HepG2 (cell line): ENCODE measurements at regions not wholly inside any gene's neighbourhood (a gene's known extent, or its start where the extent isn't known, plus 50 kb on each side); places are given as distances from the start of the nearest gene placed in this dataset.

Experiments used
- ATAC-seq: fragments of 200-7000 bp; cut with Tn5 transposase; 3 replicates; pipeline ENCODE4 v1.9.1; 2020; ENCODE audit warnings: mild to moderate bottlenecking, moderate library complexity
- BruUV-seq: library from RNA; stranded (reverse); fragments of 400-500 nt; replicated peaks from 2 replicates; lab custom pipeline; 2021; lab: Mats Ljungman, UMichigan
- CTCF ChIA-PET: fragments of 300-600 bp; formaldehyde crosslinking; extraction: SDS; loops from one replicate; lab custom pipeline; 2021; ENCODE audit warnings: low total read pairs, inconsistent platforms, low intra/inter-chr PET ratio; lab: Yijun Ruan, JAX
- POLR2A ChIA-PET: fragments of 350-600 bp; sonication (Branson Sonifier 250); formaldehyde crosslinking; loops from one replicate; lab custom pipeline; 2020; ENCODE audit warnings: antibody characterized with exemption, inconsistent platforms; lab: Yijun Ruan, JAX
- DNase-seq: peaks from one replicate; pipeline ENCODE4 v3.0.0-alpha.2; 2015; ENCODE audit warnings: low spot score
- FAIRE-seq: peaks from 3 replicates; lab custom pipeline; 2011; peaks lifted over from hg19 to GRCh38; lab: Jason Lieb, UNC
- H2AFZ ChIP-seq: one replicate; pipeline ENCODE4 v1.6.1; 2011; ENCODE audit warnings: low read length, inconsistent platforms
- H3K27ac ChIP-seq: fragments of 300-600 bp; 3 replicates; pipeline ENCODE4 v1.8.0; 2011; ENCODE audit warnings: mixed run types, mild to moderate bottlenecking, mixed read lengths, low read length, inconsistent platforms; ENCODE audit not compliant: insufficient read depth; ENCODE audit errors: extremely low read length
- H3K27me3 ChIP-seq, 2 experiments: fragments of 200-600 bp in 1 of 2; 2 replicates in 1 of 2; 3 replicates in 1 of 2; pipeline versions ENCODE4 v1.6.0 to v1.8.0; 2011; ENCODE audit warnings: low read length in 2 of 2, mild to moderate bottlenecking in 2 of 2, moderate library complexity in 2 of 2, inconsistent platforms in 1 of 2; ENCODE audit not compliant: insufficient read depth in 2 of 2, control insufficient read depth in 1 of 2
- H3K36me3 ChIP-seq, 2 experiments: fragments of 200-600 bp in 1 of 2; replicated peaks in 1 of 2; 2 replicates in 1 of 2; 3 replicates in 1 of 2; pipeline versions ENCODE4 v1.5.1 to v1.8.0; 2011; ENCODE audit warnings: low read length in 2 of 2, inconsistent platforms in 1 of 2; ENCODE audit not compliant: insufficient read depth in 2 of 2, control insufficient read depth in 1 of 2
- H3K4me1 ChIP-seq: 2 replicates; pipeline ENCODE4 v1.5.1; 2012; ENCODE audit warnings: low read length, inconsistent platforms; ENCODE audit not compliant: insufficient read depth
- H3K4me2 ChIP-seq: 2 replicates; pipeline ENCODE4 v1.6.0; 2011; ENCODE audit warnings: low read depth, low read length, inconsistent platforms
- H3K4me3 ChIP-seq, 3 experiments: fragments of 200-600 bp in 1 of 3; sonication (generic), shearing (Covaris generic) in 1 of 3; replicated peaks in 1 of 3; 2 replicates each; pipeline ENCODE4 v1.5.1; 2011 to 2016; ENCODE audit warnings: low read length in 3 of 3, inconsistent platforms in 2 of 3, low read depth in 2 of 3, mild to moderate bottlenecking in 2 of 3, control low read depth in 1 of 3, mixed read lengths in 1 of 3; ENCODE audit not compliant: insufficient read depth in 1 of 3
- H3K79me2 ChIP-seq: one replicate; pipeline ENCODE4 v1.6.1; 2011; ENCODE audit warnings: low read length, inconsistent platforms; ENCODE audit not compliant: insufficient read depth
- H3K9ac ChIP-seq: 2 replicates; pipeline ENCODE4 v1.6.0; 2011; ENCODE audit warnings: mild to moderate bottlenecking, low read depth, low read length, inconsistent platforms; ENCODE audit not compliant: insufficient read depth
- H3K9me3 ChIP-seq: 2 replicates; pipeline ENCODE4 v1.5.1; 2012; ENCODE audit warnings: mild to moderate bottlenecking, low read length
- H4K20me1 ChIP-seq: 2 replicates; pipeline ENCODE4 v1.6.0; 2011; ENCODE audit warnings: inconsistent platforms, mild to moderate bottlenecking, low read length, moderate library complexity; ENCODE audit not compliant: insufficient read depth
- KAT7 ChIP-seq: IDR thresholded peaks from 2 replicates; pipeline ENCODE4 v1.6.1; 2018; ENCODE audit warnings: borderline replicate concordance, missing compliant biosample characterization
- MAFF ChIP-seq: IDR thresholded peaks from 2 replicates; pipeline ENCODE4 v1.6.1; 2011; ENCODE audit warnings: low read depth, low read length, improper control_type of control experiment
- MAFK ChIP-seq, 2 experiments: IDR thresholded peaks in 1 of 2; conservative IDR thresholded peaks in 1 of 2; 2 replicates each; pipeline ENCODE4 v1.6.1; 2011; ENCODE audit warnings: improper control_type of control experiment in 2 of 2, low read length in 2 of 2
- NR3C1 ChIP-seq: sonication (generic); formaldehyde crosslinking; IDR thresholded peaks from 2 replicates; pipeline ENCODE4 v1.4.0; 2020; ENCODE audit warnings: missing genetic modification reagents
- PRDM10 ChIP-seq: sonication (generic); formaldehyde crosslinking; IDR thresholded peaks from 2 replicates; pipeline ENCODE4 v1.4.0; 2020; ENCODE audit warnings: low read depth, missing genetic modification reagents
- SP4 ChIP-seq: sonication (generic); formaldehyde crosslinking; IDR thresholded peaks from 2 replicates; pipeline ENCODE4 v1.8.1; 2023; ENCODE audit warnings: mild to moderate bottlenecking, missing genetic modification reagents
- SRSF9 ChIP-seq: fragments of 200-400 bp; formaldehyde crosslinking; IDR thresholded peaks from 2 replicates; pipeline ENCODE4 v1.6.1; 2018; ENCODE audit warnings: borderline replicate concordance, mild to moderate bottlenecking, low read depth, low read length; ENCODE audit not compliant: insufficient read depth, poor library complexity, severe bottlenecking
- THAP8 ChIP-seq: sonication (generic); formaldehyde crosslinking; IDR thresholded peaks from 2 replicates; pipeline ENCODE4 v1.5.1; 2020; ENCODE audit warnings: missing genetic modification reagents, mild to moderate bottlenecking, borderline replicate concordance
- ZFP36 ChIP-seq: fragments of 150-350 bp; IDR thresholded peaks from 2 replicates; pipeline ENCODE4 v1.6.1; 2018; ENCODE audit warnings: borderline replicate concordance, low read length, low read depth; ENCODE audit not compliant: partially characterized antibody
- ZMAT3 ChIP-seq: sonication (generic); formaldehyde crosslinking; conservative IDR thresholded peaks from 2 replicates; pipeline ENCODE4 v1.7.0; 2021; ENCODE audit warnings: missing genetic modification reagents
- ZNF205 ChIP-seq: IDR thresholded peaks from 2 replicates; pipeline ENCODE4 v1.6.1; 2018; ENCODE audit warnings: missing biosample characterization, missing genetic modification reagents
- ZNF260 ChIP-seq: sonication (generic); formaldehyde crosslinking; IDR thresholded peaks from 2 replicates; pipeline ENCODE4 v1.4.0; 2020; ENCODE audit warnings: missing genetic modification reagents, low read depth, mild to moderate bottlenecking, borderline replicate concordance
- ZNF354B ChIP-seq: sonication (generic); formaldehyde crosslinking; IDR thresholded peaks from 2 replicates; pipeline ENCODE4 v1.8.0; 2022; ENCODE audit warnings: mild to moderate bottlenecking, missing genetic modification reagents
- ZNF567 ChIP-seq: sonication (generic); formaldehyde crosslinking; IDR thresholded peaks from 2 replicates; pipeline ENCODE4 v1.8.1; 2023; ENCODE audit warnings: mild to moderate bottlenecking, missing genetic modification reagents, borderline replicate concordance
- ZNF850 ChIP-seq: sonication (generic); formaldehyde crosslinking; conservative IDR thresholded peaks from 2 replicates; pipeline ENCODE4 v1.9.0; 2021; ENCODE audit warnings: mild to moderate bottlenecking, missing genetic modification reagents
- ZSCAN21 ChIP-seq: sonication (generic); formaldehyde crosslinking; IDR thresholded peaks from 2 replicates; pipeline ENCODE4 v1.8.0; 2022; ENCODE audit warnings: mild to moderate bottlenecking, missing genetic modification reagents, moderate library complexity, borderline replicate concordance
- WGBS: methylation state at CpG from one replicate; pipeline ENCODE4 v1.1.6; 2017; ENCODE audit warnings: low lambda C conversion rate; 5-methylcytosine and 5-hydroxymethylcytosine counted together
- in situ Hi-C: cut with HindIII; loops from 2 replicates; pipeline ENCODE4 v1.10.0; 2017; ENCODE audit warnings: low pct_unique_long_range_greater_than_20kb; ENCODE audit not compliant: extremely low pct_ligation_motif_present
- intact Hi-C: fragments of 100-400 bp; cut with micrococcal nuclease; formaldehyde crosslinking; loops from one replicate; pipeline ENCODE4 v1.10.0; 2022; ENCODE audit not compliant: unreplicated experiment

- ATAC-seq (no peak), DNase-seq (no peak), FAIRE-seq (no peak)
- no TSS peak for BruUV-seq
- Histone ChIP-seq H3K36me3 (no peaks in the 10 kb centered on the region), H3K4me2 (no peak overlapping the region), H3K27ac (no peak overlapping the region), H4K20me1 (no peaks in the 10 kb centered on the region), H3K27me3 (no peaks in the 10 kb centered on the region), H3K4me1 (no peaks in the 10 kb centered on the region), H3K9ac (no peak overlapping the region), H3K4me3 (no peak overlapping the region), H3K79me2 (no peaks in the 10 kb centered on the region), H3K9me3 (no peaks in the 10 kb centered on the region), H2AFZ (no peak overlapping the region)
- TF ChIP-seq MAFF = peak; percentile 68
- TF ChIP-seq ZNF354B (CRISPR knock-in tag) = no peak
- peak; percentile 63 to 80 for TF ChIP-seq MAFK (conservative IDR thresholded peaks at IDR 0.05 in 1 of 2, IDR thresholded peaks at IDR 0.05 in 1 of 2; ENCODE audit: low read length in 2 of 2)
- intact Hi-C loops (no loop called here), in situ Hi-C loops (no loop called here)
- CTCF ChIA-PET = no interaction called here
- POLR2A ChIA-PET = no interaction called here
- 0% methylated on average over 2 of the region's 2 CpGs for WGBS
Measured at GRCh38 chr5:28284788-28285187, 1246.4 kb upstream of the CDH9 start.

GRCh38 chr5:28281351-28281750 is 1243.0 kb upstream of the CDH9 start:
- WGBS = 0% methylated on average over 3 of the region's 3 CpGs
- Histone ChIP-seq H3K4me1 (no peaks in the 10 kb centered on the region), H3K4me3 (no peak overlapping the region), H3K79me2 (no peaks in the 10 kb centered on the region), H4K20me1 (no peaks in the 10 kb centered on the region), H3K27me3 (no peaks in the 10 kb centered on the region), H3K4me2 (no peak overlapping the region), H2AFZ (no peak overlapping the region), H3K9ac (no peak overlapping the region), H3K27ac (no peak overlapping the region), H3K36me3 (no peaks in the 10 kb centered on the region), H3K9me3 (no peaks in the 10 kb centered on the region)
- no peak for DNase-seq
- in situ Hi-C loops (no loop called here), intact Hi-C loops (no loop called here)
- FAIRE-seq = no peak
- BruUV-seq = no TSS peak
- ChIA-PET POLR2A (no interaction called here), CTCF (no interaction called here)
- no peak for ATAC-seq
- no peak for TF ChIP-seq THAP8 (CRISPR knock-in tag)
- no peak for TF ChIP-seq ZNF205
- no peak for TF ChIP-seq ZFP36
- no peak for TF ChIP-seq ZMAT3
- TF ChIP-seq MAFF = no peak
- no peak for TF ChIP-seq PRDM10 (CRISPR knock-in tag)
- TF ChIP-seq KAT7 (CRISPR knock-in tag) = no peak
- no peak for TF ChIP-seq ZNF567 (CRISPR knock-in tag)
- no peak for TF ChIP-seq SRSF9
- no peak for TF ChIP-seq NR3C1 (CRISPR knock-in tag)
- no peak for TF ChIP-seq ZSCAN21
- TF ChIP-seq ZNF850 = no peak
- TF ChIP-seq SP4 (CRISPR knock-in tag) = no peak
- no peak for TF ChIP-seq ZNF260
